Uterus (tissue), 3 donors: ENCODE measurements at regions not wholly inside any gene's neighbourhood (a gene's known extent, or its start where the extent isn't known, plus 50 kb on each side); places are given as distances from the start of the nearest gene placed in this dataset.

ENCODE experiments used
- DNase-seq, 2 donors: peaks; one replicate each; pipeline ENCODE4 v3.0.0-alpha.2; 2019 to 2020
- H3K27ac ChIP-seq, 2 donors: fragments of 200-600 bp; sonication (generic); 1 replicate in 1 of 2; 2 replicates in 1 of 2; pipeline ENCODE4 v1.5.1; 2016 to 2018
- H3K27me3 ChIP-seq, 2 donors: fragments of 200-600 bp; sonication (generic); one replicate each; pipeline ENCODE4 v1.5.1; 2018 to 2019; ENCODE audit warnings: control low read depth in 1 of 2
- H3K36me3 ChIP-seq, 2 donors: fragments of 200-600 bp; sonication (generic); one replicate each; pipeline ENCODE4 v1.5.1; 2019; ENCODE audit warnings: control low read depth in 1 of 2
- H3K4me1 ChIP-seq, 2 donors: fragments of 200-600 bp; sonication (generic); one replicate each; pipeline ENCODE4 v1.5.1; 2018 to 2019; ENCODE audit warnings: control low read depth in 1 of 2
- H3K4me3 ChIP-seq, 2 donors: fragments of 200-600 bp; sonication (generic); 1 replicate in 1 of 2; 2 replicates in 1 of 2; pipeline ENCODE4 v1.5.1; 2018 to 2019; ENCODE audit warnings: mild to moderate bottlenecking in 1 of 2
- H3K9me3 ChIP-seq, 2 donors: fragments of 200-600 bp; sonication (generic); one replicate each; pipeline ENCODE4 v1.5.1; 2019; ENCODE audit warnings: control low read depth in 1 of 2
- CTCF ChIP-seq, 4 experiments: fragments of 200-600 bp in 2 of 4; fragments of 450-650 bp in 2 of 4; sonication (generic) in 2 of 4; IDR thresholded peaks; one replicate each; pipeline ENCODE4 v1.5.1; 2016 to 2019; ENCODE audit warnings: antibody characterized with exemption in 4 of 4, mild to moderate bottlenecking in 2 of 4, moderate library complexity in 1 of 4
- POLR2A ChIP-seq, 2 donors: fragments of 450-650 bp; IDR thresholded peaks; one replicate each; pipeline ENCODE4 v1.6.1; 2016; ENCODE audit warnings: antibody characterized with exemption in 2 of 2, mild to moderate bottlenecking in 1 of 2, moderate library complexity in 1 of 2
- intact Hi-C: fragments of 100-400 bp; cut with DNase I; formaldehyde crosslinking; loops from one replicate; pipeline ENCODE4 v1.15.1; 2023; ENCODE audit warnings: low total_unique reads
- donor health status: DM: yes; HTN: yes; CAD: no.

GRCh38 chrX:107542500-107542899 lies 85.8 kb upstream of the PRPS1 start:
- Histone ChIP-seq H3K4me3 (no peak overlapping the region), H3K9me3 (no peaks in the 10 kb centered on the region), H3K4me1 (no peaks in the 10 kb centered on the region), H3K27me3 (no peaks in the 10 kb centered on the region), H3K36me3 (no peaks in the 10 kb centered on the region), H3K27ac (no peak overlapping the region)
- intact Hi-C loops: no loop called here
- TF ChIP-seq POLR2A (IDR thresholded peaks at IDR 0.05) (no peak), CTCF (IDR thresholded peaks at IDR 0.05) (no peak)
- DNase-seq: no peak

GRCh38 chrX:107547621-107548020 lies 80.7 kb upstream of the PRPS1 start:
- intact Hi-C loops: no loop called here
- TF ChIP-seq POLR2A (IDR thresholded peaks at IDR 0.05): no peak
- TF ChIP-seq CTCF (IDR thresholded peaks at IDR 0.05): no peak
- Histone ChIP-seq H3K4me3 (no peak overlapping the region), H3K27me3 (no peaks in the 10 kb centered on the region), H3K9me3 (no peaks in the 10 kb centered on the region), H3K27ac (no peak overlapping the region), H3K4me1 (no peaks in the 10 kb centered on the region), H3K36me3 (no peaks in the 10 kb centered on the region)
- no peak for DNase-seq

GRCh38 chrX:107548775-107549174 lies 79.5 kb upstream of the PRPS1 start:
- H3K36me3 ChIP-seq: no peaks in the 10 kb centered on the region
- H3K4me3 ChIP-seq: no peak overlapping the region
- H3K27me3 ChIP-seq: no peaks in the 10 kb centered on the region
- TF ChIP-seq CTCF (IDR thresholded peaks at IDR 0.05) (no peak), POLR2A (IDR thresholded peaks at IDR 0.05) (no peak)
- H3K27ac ChIP-seq: no peak overlapping the region
- intact Hi-C loops: no loop called here
- no peaks in the 10 kb centered on the region for H3K4me1 ChIP-seq
- DNase-seq: no peak
- H3K9me3 ChIP-seq: no peaks in the 10 kb centered on the region

- H3K4me3 ChIP-seq: no peak overlapping the region
- no peak for TF ChIP-seq POLR2A (IDR thresholded peaks at IDR 0.05)
- H3K27ac ChIP-seq: no peak overlapping the region
- no peak for DNase-seq
- no peaks in the 10 kb centered on the region for H3K4me1 ChIP-seq
- no peaks in the 10 kb centered on the region for H3K36me3 ChIP-seq
- no peaks in the 10 kb centered on the region for H3K27me3 ChIP-seq
- H3K9me3 ChIP-seq: no peaks in the 10 kb centered on the region
- intact Hi-C loops: no loop called here
These were observed 78.8 kb upstream of the PRPS1 start for GRCh38 chrX:107549504-107549903.

- Histone ChIP-seq H3K4me1 (no peaks in the 10 kb centered on the region), H3K27ac (no peak overlapping the region), H3K36me3 (no peaks in the 10 kb centered on the region), H3K9me3 (no peaks in the 10 kb centered on the region), H3K4me3 (no peak overlapping the region), H3K27me3 (no peaks in the 10 kb centered on the region)
- TF ChIP-seq POLR2A (IDR thresholded peaks at IDR 0.05): no peak
- TF ChIP-seq CTCF (IDR thresholded peaks at IDR 0.05): no peak
- intact Hi-C loops: no loop called here
- no peak for DNase-seq
These were observed 76.8 kb upstream of the PRPS1 start for GRCh38 chrX:107551546-107551945.

- H3K27ac ChIP-seq: no peak overlapping the region
- H3K9me3 ChIP-seq: no peaks in the 10 kb centered on the region
- TF ChIP-seq POLR2A (IDR thresholded peaks at IDR 0.05) (no peak), CTCF (IDR thresholded peaks at IDR 0.05) (no peak)
- H3K27me3 ChIP-seq: no peaks in the 10 kb centered on the region
- no peaks in the 10 kb centered on the region for H3K36me3 ChIP-seq
- intact Hi-C loops: no loop called here
- H3K4me1 ChIP-seq: no peaks in the 10 kb centered on the region
- no peak for DNase-seq
- H3K4me3 ChIP-seq: no peak overlapping the region
These were observed 75.4 kb upstream of the PRPS1 start for GRCh38 chrX:107552930-107553329.
